H9 (cell line): ENCODE measurements at regions not wholly inside any gene's neighbourhood (a gene's known extent, or its start where the extent isn't known, plus 50 kb on each side); places are given as distances from the start of the nearest gene placed in this dataset.

Source experiments
- DNase-seq: peaks from one replicate; pipeline ENCODE4 v3.0.0-alpha.2; 2017
- H2AFZ ChIP-seq: one replicate; pipeline ENCODE4 v1.6.1; 2013; ENCODE audit warnings: mild to moderate bottlenecking, low read length, control low read depth, moderate library complexity
- H2AK5ac ChIP-seq: 2 replicates; pipeline ENCODE4 v1.6.1; 2013; ENCODE audit warnings: low read length, control low read depth, mixed read lengths; ENCODE audit not compliant: insufficient read length
- H2BK120ac ChIP-seq: one replicate; pipeline ENCODE4 v1.6.1; 2013; ENCODE audit warnings: low read depth, mild to moderate bottlenecking, low read length, control low read depth, inconsistent platforms; ENCODE audit not compliant: poor library complexity, severe bottlenecking
- H2BK12ac ChIP-seq: 2 replicates; pipeline ENCODE4 v1.6.1; 2013; ENCODE audit warnings: low read length, control low read depth, mixed read lengths, low read depth; ENCODE audit not compliant: insufficient read length
- H2BK15ac ChIP-seq: 2 replicates; pipeline ENCODE4 v1.6.1; 2013; ENCODE audit warnings: low read depth, low read length, control low read depth
- H2BK20ac ChIP-seq: one replicate; pipeline ENCODE4 v1.6.1; 2013; ENCODE audit warnings: low read depth, mild to moderate bottlenecking, low read length, control low read depth, inconsistent platforms; ENCODE audit not compliant: poor library complexity, severe bottlenecking
- H2BK5ac ChIP-seq: 2 replicates; pipeline ENCODE4 v1.6.1; 2013; ENCODE audit warnings: low read length, control low read depth, mixed read lengths; ENCODE audit not compliant: insufficient read length
- H3K14ac ChIP-seq: 2 replicates; pipeline ENCODE4 v1.6.1; 2013; ENCODE audit warnings: low read length, control low read depth; ENCODE audit not compliant: insufficient read depth
- H3K18ac ChIP-seq: 2 replicates; pipeline ENCODE4 v1.6.1; 2013; ENCODE audit warnings: low read depth, mild to moderate bottlenecking, mixed read lengths, low read length, control low read depth; ENCODE audit not compliant: insufficient read length
- H3K23ac ChIP-seq: 2 replicates; pipeline ENCODE4 v1.6.1; 2013; ENCODE audit warnings: low read length, control low read depth, mixed read lengths, low read depth; ENCODE audit not compliant: insufficient read length
- H3K23me2 ChIP-seq: 2 replicates; pipeline ENCODE4 v1.6.1; 2013; ENCODE audit warnings: low read depth, mild to moderate bottlenecking, mixed read lengths, low read length, control low read depth; ENCODE audit not compliant: insufficient read length, poor library complexity, severe bottlenecking
- H3K27ac ChIP-seq: 2 replicates; pipeline ENCODE4 v1.5.1; 2013; ENCODE audit warnings: low read length, control low read depth, mixed read lengths, low read depth; ENCODE audit not compliant: insufficient read length
- H3K27me3 ChIP-seq: 2 replicates; pipeline ENCODE4 v1.6.1; 2013; ENCODE audit warnings: low read length, control low read depth, inconsistent platforms; ENCODE audit not compliant: insufficient read depth
- H3K4ac ChIP-seq: 2 replicates; pipeline ENCODE4 v1.6.1; 2013; ENCODE audit warnings: low read depth, mild to moderate bottlenecking, control low read depth, inconsistent platforms, low read length, moderate library complexity
- H3K4me1 ChIP-seq: 2 replicates; pipeline ENCODE4 v1.6.1; 2013; ENCODE audit warnings: low read length, control low read depth, inconsistent platforms; ENCODE audit not compliant: insufficient read depth
- H3K4me2 ChIP-seq: 2 replicates; pipeline ENCODE4 v1.6.1; 2013; ENCODE audit warnings: low read length, control low read depth, mixed read lengths; ENCODE audit not compliant: insufficient read length, insufficient read depth
- H3K56ac ChIP-seq: 2 replicates; pipeline ENCODE4 v1.6.1; 2013; ENCODE audit warnings: low read depth, mild to moderate bottlenecking, mixed read lengths, low read length, control low read depth; ENCODE audit not compliant: insufficient read length
- H3K79me1 ChIP-seq: 2 replicates; pipeline ENCODE4 v1.6.1; 2013; ENCODE audit warnings: low read depth, mild to moderate bottlenecking, moderate library complexity, low read length, control low read depth, inconsistent platforms; ENCODE audit not compliant: insufficient read depth, poor library complexity, severe bottlenecking
- H3K79me2 ChIP-seq: 2 replicates; pipeline ENCODE4 v1.6.1; 2013; ENCODE audit warnings: low read length, control low read depth, inconsistent platforms; ENCODE audit not compliant: insufficient read depth
- H3K9ac ChIP-seq: 2 replicates; pipeline ENCODE4 v1.6.1; 2013; ENCODE audit warnings: low read length, control low read depth, mixed read lengths; ENCODE audit not compliant: insufficient read length; ENCODE audit errors: extremely low read depth
- H3K9me3 ChIP-seq: one replicate; pipeline ENCODE4 v1.6.1; 2013; ENCODE audit warnings: low read depth, low read length, inconsistent platforms; ENCODE audit not compliant: control insufficient read depth
- H3T11ph ChIP-seq: one replicate; pipeline ENCODE4 v1.6.1; 2013; ENCODE audit warnings: mild to moderate bottlenecking, low read length, control low read depth, inconsistent platforms
- H4K20me1 ChIP-seq: one replicate; pipeline ENCODE4 v1.6.1; 2013; ENCODE audit not compliant: control insufficient read depth, insufficient read length, insufficient read depth
- H4K5ac ChIP-seq: 2 replicates; pipeline ENCODE4 v1.6.1; 2013; ENCODE audit warnings: low read depth, mild to moderate bottlenecking, mixed read lengths, low read length, control low read depth; ENCODE audit not compliant: insufficient read length
- H4K8ac ChIP-seq: replicated peaks from 2 replicates; pipeline ENCODE4 v1.6.1; 2013; ENCODE audit warnings: low read length, control low read depth, mixed read lengths, low read depth; ENCODE audit not compliant: insufficient read length
- H4K91ac ChIP-seq: 2 replicates; pipeline ENCODE4 v1.6.1; 2013; ENCODE audit warnings: low read depth, mild to moderate bottlenecking, moderate library complexity, mixed read lengths, low read length, control low read depth; ENCODE audit not compliant: insufficient read length
- H3K27ac Mint-ChIP-seq, 3 experiments: 2 replicates in 2 of 3; 3 replicates in 1 of 3; pipeline ENCODE4 v1.8.0; 2020 to 2021; ENCODE audit warnings: mixed read lengths in 3 of 3, mild to moderate bottlenecking in 1 of 3, moderate library complexity in 1 of 3
- H3K27me3 Mint-ChIP-seq: 2 replicates; pipeline ENCODE4 v1.8.0; 2021; ENCODE audit warnings: low read depth, mild to moderate bottlenecking, moderate library complexity, mixed read lengths
- H3K36me3 Mint-ChIP-seq, 3 experiments: 2 replicates in 2 of 3; 3 replicates in 1 of 3; pipeline ENCODE4 v1.8.0; 2020 to 2021; ENCODE audit warnings: low read depth in 3 of 3, mixed read lengths in 3 of 3; ENCODE audit not compliant: insufficient read depth in 1 of 3
- H3K4me1 Mint-ChIP-seq, 2 experiments: 2 replicates each; pipeline ENCODE4 v1.8.0; 2020; ENCODE audit warnings: mixed read lengths in 2 of 2
- H3K4me3 Mint-ChIP-seq, 2 experiments: 2 replicates in 1 of 2; 3 replicates in 1 of 2; pipeline ENCODE4 v1.8.0; 2020 to 2021; ENCODE audit warnings: mild to moderate bottlenecking in 2 of 2, mixed read lengths in 2 of 2, moderate library complexity in 1 of 2
- H3K9me3 Mint-ChIP-seq, 2 experiments: 2 replicates in 1 of 2; 3 replicates in 1 of 2; pipeline ENCODE4 v1.8.0; 2020; ENCODE audit warnings: mild to moderate bottlenecking in 2 of 2, mixed read lengths in 2 of 2, moderate library complexity in 1 of 2
- WGBS: extraction: QIAGEN DNeasy Blood & Tissue Kit; methylation state at CpG from one replicate; pipeline ENCODE4 v1.1.7; 2013; ENCODE audit warnings: missing lambda C conversion rate, low lambda C conversion rate, mixed read lengths; ENCODE audit not compliant: insufficient read length; ENCODE audit errors: extremely low coverage; 5-methylcytosine and 5-hydroxymethylcytosine counted together
- TF ChIP-seq, protein P1 (sequence below): fragments of 200-600 bp; sonication (generic); conservative IDR thresholded peaks from 3 replicates; pipeline ENCODE4 v1.8.0; 2021; ENCODE audit warnings: antibody characterized with exemption, mild to moderate bottlenecking

DNA sequence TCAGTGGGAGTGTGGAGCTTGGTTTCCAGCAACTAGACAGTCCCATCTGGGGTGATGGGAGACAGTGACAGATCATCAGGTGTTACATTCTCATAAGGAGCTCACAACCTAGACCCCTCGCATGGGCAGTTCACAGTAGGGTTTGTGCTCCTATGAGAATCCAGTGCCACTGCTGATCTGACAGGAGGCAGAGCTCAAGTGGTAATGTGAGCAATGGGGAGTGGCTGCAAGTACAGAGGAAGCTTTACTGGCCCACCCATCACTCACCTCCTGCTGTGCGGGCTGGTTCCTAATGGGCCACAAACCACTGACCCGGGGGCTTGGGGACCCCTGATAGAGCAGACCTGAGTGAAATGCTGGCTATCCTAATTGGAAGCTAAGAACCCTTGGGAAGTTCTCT is 242.8 kb downstream of the BAMBI start:
- no peaks in the 10 kb centered on the region for H3K4me1 ChIP-seq
- no peak overlapping the region for H4K91ac ChIP-seq
- H3K4ac ChIP-seq, result no peak overlapping the region
- H3K4me2 ChIP-seq, result no peak overlapping the region
- Mint-ChIP-seq H3K27ac (no peak overlapping the region), H3K4me3 (no peak overlapping the region), H3K36me3 (no peaks in the 10 kb centered on the region), H3K4me1 (peaks cover 15 to 17% of the 10 kb centered on the region in 2 experiments), H3K9me3 (no peaks in the 10 kb centered on the region; a peak in 1 of 5 replicates), H3K27me3 (peaks cover 2% of the 10 kb centered on the region)
- H3K27ac ChIP-seq, result no peak overlapping the region
- H4K8ac ChIP-seq, result no peak overlapping the region
- H3K56ac ChIP-seq, result no peak overlapping the region
- H3K9me3 ChIP-seq, result no peaks in the 10 kb centered on the region
- H3T11ph ChIP-seq, result no peak overlapping the region
- WGBS, result no CpG with 5 or more reads among the region's 3 CpGs
- H2AK5ac ChIP-seq, result no peak overlapping the region
- H3K27me3 ChIP-seq, result no peaks in the 10 kb centered on the region
- H3K23me2 ChIP-seq, result no peaks in the 10 kb centered on the region
- H3K79me1 ChIP-seq, result no peaks in the 10 kb centered on the region
- no peak overlapping the region for H2BK12ac ChIP-seq
- no peak overlapping the region for H4K5ac ChIP-seq
- H3K79me2 ChIP-seq, result no peaks in the 10 kb centered on the region
- H2BK20ac ChIP-seq, result no peak overlapping the region
- no peak overlapping the region for H2BK5ac ChIP-seq
- H3K9ac ChIP-seq, result no peak overlapping the region
- H3K23ac ChIP-seq, result no peak overlapping the region
- no peak overlapping the region for H3K18ac ChIP-seq
- TF ChIP-seq, protein P1, sequence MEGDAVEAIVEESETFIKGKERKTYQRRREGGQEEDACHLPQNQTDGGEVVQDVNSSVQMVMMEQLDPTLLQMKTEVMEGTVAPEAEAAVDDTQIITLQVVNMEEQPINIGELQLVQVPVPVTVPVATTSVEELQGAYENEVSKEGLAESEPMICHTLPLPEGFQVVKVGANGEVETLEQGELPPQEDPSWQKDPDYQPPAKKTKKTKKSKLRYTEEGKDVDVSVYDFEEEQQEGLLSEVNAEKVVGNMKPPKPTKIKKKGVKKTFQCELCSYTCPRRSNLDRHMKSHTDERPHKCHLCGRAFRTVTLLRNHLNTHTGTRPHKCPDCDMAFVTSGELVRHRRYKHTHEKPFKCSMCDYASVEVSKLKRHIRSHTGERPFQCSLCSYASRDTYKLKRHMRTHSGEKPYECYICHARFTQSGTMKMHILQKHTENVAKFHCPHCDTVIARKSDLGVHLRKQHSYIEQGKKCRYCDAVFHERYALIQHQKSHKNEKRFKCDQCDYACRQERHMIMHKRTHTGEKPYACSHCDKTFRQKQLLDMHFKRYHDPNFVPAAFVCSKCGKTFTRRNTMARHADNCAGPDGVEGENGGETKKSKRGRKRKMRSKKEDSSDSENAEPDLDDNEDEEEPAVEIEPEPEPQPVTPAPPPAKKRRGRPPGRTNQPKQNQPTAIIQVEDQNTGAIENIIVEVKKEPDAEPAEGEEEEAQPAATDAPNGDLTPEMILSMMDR, result no peak
- H2BK120ac ChIP-seq, result no peak overlapping the region
- no peak overlapping the region for H2AFZ ChIP-seq
- H2BK15ac ChIP-seq, result no peak overlapping the region
- H4K20me1 ChIP-seq, result no peaks in the 10 kb centered on the region
- no peak for DNase-seq
- no peak overlapping the region for H3K14ac ChIP-seq
